Adrenal gland (tissue), 9 donors: ENCODE measurements at regions not wholly inside any gene's neighbourhood (a gene's known extent, or its start where the extent isn't known, plus 50 kb on each side); places are given as distances from the start of the nearest gene placed in this dataset.

Experiments
- DNase-seq, 7 donors: peaks; one replicate each; pipeline ENCODE4 v3.0.0-alpha.2; 2019 to 2020
- H3K27ac ChIP-seq, 5 donors: fragments of 200-600 bp; sonication (generic) in 4 of 5; 1 replicate in 3 of 5; 2 replicates in 2 of 5; pipeline versions ENCODE4 v1.5.1 to v1.8.0; 2016 to 2020; ENCODE audit warnings: mild to moderate bottlenecking in 1 of 5
- H3K27me3 ChIP-seq: fragments of 200-600 bp; 2 replicates; pipeline ENCODE4 v1.8.0; 2021
- H3K36me3 ChIP-seq, 2 donors: fragments of 200-600 bp; replicated peaks in 1 of 2; 1 replicate in 1 of 2; 2 replicates in 1 of 2; pipeline versions ENCODE4 v1.5.1 to v1.8.0; 2018 to 2022
- H3K4me1 ChIP-seq, 2 donors: fragments of 200-600 bp; replicated peaks in 1 of 2; 1 replicate in 1 of 2; 2 replicates in 1 of 2; pipeline versions ENCODE4 v1.5.1 to v1.8.0; 2018 to 2021
- H3K4me3 ChIP-seq, 4 donors: fragments of 200-600 bp; sonication (generic) in 3 of 4; one replicate each; pipeline ENCODE4 v1.5.1; 2016 to 2018
- H3K9me3 ChIP-seq, 3 donors: fragments of 200-600 bp; sonication (generic) in 1 of 3; replicated peaks in 1 of 3; 1 replicate in 2 of 3; 2 replicates in 1 of 3; pipeline versions ENCODE4 v1.5.1 to v1.8.0; 2016 to 2021
- CTCF ChIP-seq, 6 experiments: fragments of 450-650 bp in 4 of 6; fragments of 200-600 bp in 2 of 6; sonication (generic) in 1 of 6; IDR thresholded peaks; 1 replicate in 5 of 6; 2 replicates in 1 of 6; pipeline versions ENCODE4 v1.5.1 to v1.8.0; 2016 to 2021; ENCODE audit warnings: antibody characterized with exemption in 6 of 6, mild to moderate bottlenecking in 2 of 6, moderate library complexity in 1 of 6
- POLR2A ChIP-seq, 2 donors: fragments of 450-650 bp; IDR thresholded peaks; one replicate each; pipeline ENCODE4 v1.6.1; 2017; ENCODE audit warnings: antibody characterized with exemption in 2 of 2, mild to moderate bottlenecking in 2 of 2, moderate library complexity in 1 of 2
- WGBS, 4 donors: extraction: QIAGEN DNeasy Blood & Tissue Kit in 2 of 4; methylation state at CpG; one replicate each; pipeline versions ENCODE4 v1.1.5 to v1.1.7; 2013 to 2017; 5-methylcytosine and 5-hydroxymethylcytosine counted together
- intact Hi-C, 2 donors: fragments of 100-400 bp; cut with DNase I; formaldehyde crosslinking; loops; one replicate each; pipeline versions ENCODE4 v1.14.1 to v1.15.0; 2022 to 2023
- donor health status: healthy with polysubstance abuse.
- donor health status: Bipolar disorder and iron deficiency.
- donor health status: DM: yes; HTN: yes; CAD: no.
- donor health status: DM: no; HTN: no; CAD: no.
- donor health status: DM: no; HTN: no; CAD: no.

DNA sequence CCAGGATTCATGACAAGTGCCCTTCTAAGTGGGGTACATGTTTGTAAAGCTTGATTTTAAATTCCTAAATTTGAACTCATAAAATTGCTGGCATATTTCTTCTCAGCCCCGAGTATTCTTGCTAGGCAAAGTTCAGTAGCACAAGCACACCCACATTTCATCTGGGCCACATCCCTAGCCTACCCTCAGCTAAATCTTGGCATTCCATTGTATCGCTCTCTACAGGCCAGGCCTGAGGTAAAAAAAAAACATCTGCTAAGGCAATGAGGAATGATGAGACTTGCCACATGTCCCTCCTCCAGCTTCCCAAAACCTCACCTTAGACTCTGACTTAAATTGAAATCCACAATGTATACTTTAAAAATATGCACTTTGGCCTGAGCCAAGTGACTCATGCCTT lies 51.4 kb upstream of the VCX3B start:
- no peaks in the 10 kb centered on the region for H3K36me3 ChIP-seq
- no peaks in the 10 kb centered on the region for H3K27me3 ChIP-seq
- WGBS, 4 donors, result 71 to 79% (median 76%) methylated on average over 2 of the region's 2 CpGs
- H3K9me3 ChIP-seq, result no peaks in the 10 kb centered on the region
- TF ChIP-seq POLR2A (IDR thresholded peaks at IDR 0.05) (no peak), CTCF (IDR thresholded peaks at IDR 0.05) (no peak)
- intact Hi-C loops, result no loop called here
- no peak overlapping the region for H3K27ac ChIP-seq
- no peaks in the 10 kb centered on the region for H3K4me1 ChIP-seq
- H3K4me3 ChIP-seq, result no peak overlapping the region
- no peak for DNase-seq
